COR-L47 (cell line): ENCODE measurements at regions not wholly inside any gene's neighbourhood (a gene's known extent, or its start where the extent isn't known, plus 50 kb on each side); places are given as distances from the start of the nearest gene placed in this dataset.

Experiments used
- DNase-seq: peaks from one replicate; lab custom pipeline; 2025; lab: John Stamatoyannopoulos, UW

DNA sequence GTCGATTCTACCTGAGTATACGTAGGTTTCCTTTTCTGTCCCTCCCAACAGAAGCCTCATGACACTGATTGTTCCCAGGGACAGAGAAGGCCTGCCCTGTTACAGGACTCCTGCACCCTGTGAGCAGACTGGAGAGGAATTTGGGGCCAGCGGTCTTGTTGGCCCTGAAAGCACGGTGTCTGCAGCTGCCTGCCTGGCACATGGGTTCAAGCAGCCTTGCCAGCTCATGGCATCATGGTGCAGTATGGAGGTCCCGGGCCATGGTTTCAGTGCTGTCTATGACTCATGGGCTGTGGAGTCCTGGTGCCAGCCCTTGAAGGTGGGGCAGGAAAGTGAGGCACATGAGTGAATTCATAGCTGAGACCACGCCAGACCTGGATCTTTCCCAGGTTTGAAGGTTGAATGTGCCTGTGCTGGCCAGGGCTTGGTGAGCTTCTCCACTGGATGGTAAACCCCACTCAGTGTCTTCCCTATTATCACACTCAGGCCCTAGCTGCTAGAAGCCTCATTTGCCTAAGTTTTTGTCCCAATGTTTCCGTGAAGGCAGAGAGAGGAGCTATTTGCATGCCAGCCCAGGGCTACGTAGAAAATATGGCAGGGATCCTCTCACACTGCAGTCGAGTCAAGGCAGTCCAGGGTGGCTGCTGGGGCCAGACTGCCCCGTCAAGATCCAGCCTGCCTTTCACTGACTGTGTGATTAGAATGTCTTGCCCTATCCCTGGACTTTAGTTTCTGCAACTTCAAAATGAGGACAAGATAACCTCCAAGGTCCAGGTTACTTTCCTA lies 277.2 kb upstream of the CCL2 start:
- no peak for DNase-seq

DNA sequence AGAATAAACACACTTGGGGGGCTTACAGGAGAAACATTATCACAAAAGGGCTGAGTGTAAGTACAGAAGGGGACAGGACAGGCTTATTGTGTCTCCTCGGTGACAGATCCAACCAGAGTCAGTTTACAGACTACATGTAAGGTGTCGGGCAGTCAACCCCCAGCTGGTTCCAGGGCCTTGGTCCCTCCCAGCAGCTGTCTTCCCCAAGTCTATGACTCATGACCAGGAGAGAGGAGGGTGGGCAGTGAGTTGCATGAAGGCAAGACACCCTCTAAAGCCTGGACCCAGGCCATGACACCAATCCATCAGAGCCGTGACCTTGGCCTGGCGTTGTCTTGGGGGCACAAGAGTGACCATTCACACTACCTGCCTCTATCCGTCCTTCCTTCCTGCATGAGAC lies 276.2 kb upstream of the CCL2 start:
- no peak for DNase-seq

DNA sequence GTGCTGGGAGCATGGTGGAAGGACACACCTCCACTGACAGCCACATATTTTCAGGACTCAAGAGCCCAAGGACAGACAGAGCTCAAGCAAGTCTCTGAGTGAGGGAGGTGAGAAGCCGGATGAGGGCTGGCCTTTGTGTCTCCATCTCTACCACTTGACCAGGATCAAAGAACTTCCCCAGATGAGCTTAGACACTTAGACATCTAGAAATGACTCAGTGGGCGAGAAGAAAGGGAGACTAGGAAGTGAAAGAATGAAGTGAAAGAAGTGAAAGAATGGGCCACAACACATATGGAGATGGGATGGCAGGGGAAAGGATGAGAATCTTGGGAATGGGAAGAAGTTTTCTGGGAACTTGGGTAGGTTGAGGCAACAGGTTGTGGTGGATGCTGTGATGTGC lies 274.9 kb upstream of the CCL2 start:
- no peak for DNase-seq

DNA sequence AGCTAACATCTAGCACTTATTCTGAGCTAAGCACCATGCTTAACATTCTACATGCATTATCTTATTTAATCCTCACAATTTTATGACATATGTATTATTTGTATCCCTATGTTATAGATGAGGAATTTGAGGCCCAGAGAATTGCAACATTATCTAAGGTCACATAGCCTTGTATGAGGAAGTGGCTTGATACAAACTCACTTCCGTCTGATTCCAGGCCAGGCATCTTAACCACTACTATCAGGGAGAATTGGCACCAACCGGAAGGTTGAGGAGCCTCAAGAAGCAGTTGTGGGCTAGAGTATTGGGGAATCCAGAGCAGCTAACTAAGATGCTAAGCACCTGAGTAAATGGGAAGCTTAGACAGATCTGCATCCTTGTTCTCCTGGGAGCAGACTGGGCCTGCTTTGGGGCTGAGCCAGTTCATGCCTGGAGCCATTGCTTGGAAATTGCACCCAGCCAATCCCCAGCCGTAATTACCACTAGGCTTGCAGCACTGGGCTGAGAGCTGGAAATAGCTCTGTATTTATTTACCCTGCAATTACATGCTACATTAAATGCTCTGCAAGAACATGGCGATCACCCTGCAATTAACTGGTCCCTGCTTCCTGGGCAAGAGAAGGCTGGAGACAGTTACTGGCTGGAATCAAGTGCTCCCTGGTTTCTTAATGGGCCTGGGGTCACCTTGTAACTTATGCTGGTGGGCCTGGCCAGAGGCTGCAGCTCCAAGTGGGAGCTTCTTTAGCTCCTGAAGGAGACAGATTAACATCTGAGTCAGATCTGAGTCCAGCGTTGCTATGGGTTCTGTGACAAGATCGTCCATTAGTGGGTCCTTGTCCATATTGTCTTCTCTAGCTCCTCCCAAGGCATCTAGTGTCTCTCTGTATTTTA lies 273.1 kb upstream of the CCL2 start:
- peak; percentile 67 for DNase-seq

DNA sequence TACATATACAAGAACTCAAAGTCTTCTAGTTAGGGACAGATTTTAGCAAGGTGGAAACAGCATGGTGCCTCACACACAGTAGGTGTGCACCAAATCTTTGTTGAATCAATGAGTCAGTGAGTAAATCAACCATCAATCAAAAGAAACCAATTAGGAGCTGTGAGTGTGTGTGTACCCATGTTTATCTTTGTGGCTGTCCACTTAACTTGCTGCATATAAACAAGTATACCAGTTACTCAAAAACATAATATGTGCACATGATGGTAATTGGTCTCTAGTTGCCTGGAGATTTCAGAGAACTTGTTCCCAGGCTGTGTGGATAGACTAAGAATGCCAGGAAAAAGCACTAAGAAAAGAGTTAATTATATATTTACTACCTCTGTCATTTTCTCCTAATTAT lies 272.2 kb upstream of the CCL2 start:
- no peak for DNase-seq

DNA sequence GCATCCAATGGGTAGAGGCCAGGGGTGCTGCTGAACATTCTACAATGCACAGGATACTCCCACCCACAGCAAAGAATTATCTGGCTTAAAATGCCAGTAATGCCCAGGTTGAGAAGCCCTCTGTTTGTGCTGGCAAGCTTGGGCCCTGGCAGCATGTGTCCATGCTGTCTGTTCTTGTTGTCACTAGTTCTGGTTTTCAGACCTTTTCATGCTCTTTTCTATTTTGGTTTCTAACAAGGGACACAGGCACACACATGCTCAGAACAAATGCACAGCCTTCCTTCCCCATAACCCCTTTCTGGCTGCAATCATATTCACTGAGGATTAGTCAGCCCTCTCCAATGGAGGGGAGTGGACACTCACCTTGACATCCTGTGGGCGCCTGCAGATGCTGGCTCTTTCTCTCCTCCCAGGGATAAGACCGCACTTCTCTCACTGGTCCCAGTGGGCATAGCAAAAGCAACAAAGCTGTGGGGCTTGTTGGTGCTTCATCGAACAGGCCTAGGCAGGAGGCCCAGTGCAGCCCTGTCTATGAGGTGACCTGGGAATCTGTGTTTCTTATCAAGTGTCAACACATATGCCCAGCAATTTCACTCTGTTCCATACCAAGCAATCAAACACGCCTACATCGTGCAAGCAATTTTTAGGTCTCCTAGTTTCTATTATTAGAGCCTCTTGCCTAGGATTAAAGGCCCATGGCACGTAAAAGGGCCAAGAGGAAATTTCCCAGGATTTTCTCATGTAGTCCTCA lies 271.1 kb upstream of the CCL2 start:
- no peak for DNase-seq

DNA sequence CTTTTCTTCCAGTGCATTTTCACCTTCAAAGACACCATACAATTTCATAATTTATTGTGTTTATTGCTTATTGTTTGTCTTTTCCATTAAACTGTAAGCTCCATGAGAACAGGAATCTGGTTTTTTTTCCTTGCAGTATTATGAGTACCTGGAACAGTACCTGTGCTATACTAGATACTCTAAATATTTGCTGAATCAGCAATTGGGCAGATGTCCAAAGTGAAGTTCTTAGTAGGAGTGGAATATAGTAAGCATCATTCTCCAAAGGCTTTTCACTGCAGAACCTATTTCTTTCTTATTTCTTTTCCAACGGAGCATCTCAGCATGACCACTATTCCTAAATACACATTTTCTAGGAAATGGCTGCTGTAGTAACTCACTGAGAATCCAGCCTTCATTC lies 269.0 kb upstream of the CCL2 start:
- DNase-seq: no peak

DNA sequence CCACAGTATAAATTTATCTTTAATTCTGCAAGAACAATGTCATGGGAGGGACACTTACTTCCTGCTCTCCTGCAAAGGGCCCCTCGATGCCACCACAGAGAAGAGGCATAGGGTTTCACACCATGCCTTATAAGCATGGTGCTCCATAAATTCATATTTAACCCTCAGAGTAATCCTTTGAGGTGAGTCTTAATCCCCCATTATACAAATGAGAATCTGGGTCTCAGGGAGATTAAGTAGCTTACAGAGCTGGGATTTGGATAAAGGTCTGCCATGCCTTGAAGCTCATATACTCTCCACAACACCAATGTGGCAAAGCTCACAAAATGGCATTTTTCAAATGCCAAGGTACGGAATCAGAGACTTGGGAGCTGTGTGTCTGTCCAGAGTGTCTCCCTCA lies 268.5 kb upstream of the CCL2 start:
- no peak for DNase-seq

DNA sequence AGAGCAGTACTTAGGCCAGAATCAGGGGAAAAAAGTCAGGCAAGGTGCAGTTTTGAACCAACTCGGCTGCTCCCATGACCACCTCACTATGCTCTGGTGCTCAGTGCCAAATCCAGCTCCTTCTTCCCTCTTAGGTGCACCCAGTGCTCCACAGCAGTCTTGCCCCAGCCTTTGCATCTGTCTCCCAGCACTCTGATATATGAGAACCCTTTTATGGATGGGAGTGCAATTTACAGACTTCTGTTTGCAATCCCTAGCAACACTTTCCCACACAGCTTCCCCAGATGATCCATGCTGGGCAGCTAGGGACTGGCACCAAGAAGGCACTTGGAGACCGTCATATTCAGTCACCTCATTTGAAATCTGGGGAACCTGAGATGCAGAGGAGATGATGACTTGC lies 267.9 kb upstream of the CCL2 start:
- DNase-seq: no peak

DNA sequence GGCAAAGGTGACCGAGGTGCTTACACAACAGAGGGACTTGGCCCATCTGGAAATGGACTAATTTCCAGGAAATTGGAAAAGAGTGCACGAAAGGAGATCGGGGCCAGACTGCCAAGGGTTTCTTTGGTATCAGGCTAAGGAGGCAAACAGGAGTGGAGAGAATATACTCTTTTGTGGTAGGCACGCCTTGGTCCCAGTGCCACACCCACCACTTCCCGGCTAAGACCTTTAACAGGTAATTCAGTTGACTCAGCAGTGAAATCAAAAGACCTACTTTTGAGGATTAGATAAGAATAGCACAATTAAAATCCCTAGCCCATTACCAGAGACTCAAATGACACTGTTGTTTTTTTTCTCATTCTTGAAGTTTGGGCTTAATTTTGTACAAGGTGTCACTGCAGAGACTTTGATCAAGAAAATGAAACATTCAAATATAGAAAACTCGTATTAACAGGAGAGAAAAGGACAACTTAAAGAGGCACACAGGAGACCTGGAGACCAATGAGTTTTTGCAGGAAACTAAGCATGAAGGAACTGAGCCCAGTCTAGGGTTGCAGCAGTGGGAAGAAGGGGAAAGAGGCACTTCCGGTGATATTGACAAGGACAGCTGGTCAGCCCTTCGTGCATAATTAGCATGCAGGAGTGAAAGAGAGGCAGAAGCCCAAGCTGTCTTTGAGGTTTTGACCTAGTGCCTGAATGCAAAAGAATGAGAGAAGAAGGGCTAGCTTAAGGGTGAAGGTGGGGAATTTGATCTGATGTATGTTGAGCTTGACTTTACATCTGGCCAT lies 265.5 kb upstream of the CCL2 start:
- no peak for DNase-seq

DNA sequence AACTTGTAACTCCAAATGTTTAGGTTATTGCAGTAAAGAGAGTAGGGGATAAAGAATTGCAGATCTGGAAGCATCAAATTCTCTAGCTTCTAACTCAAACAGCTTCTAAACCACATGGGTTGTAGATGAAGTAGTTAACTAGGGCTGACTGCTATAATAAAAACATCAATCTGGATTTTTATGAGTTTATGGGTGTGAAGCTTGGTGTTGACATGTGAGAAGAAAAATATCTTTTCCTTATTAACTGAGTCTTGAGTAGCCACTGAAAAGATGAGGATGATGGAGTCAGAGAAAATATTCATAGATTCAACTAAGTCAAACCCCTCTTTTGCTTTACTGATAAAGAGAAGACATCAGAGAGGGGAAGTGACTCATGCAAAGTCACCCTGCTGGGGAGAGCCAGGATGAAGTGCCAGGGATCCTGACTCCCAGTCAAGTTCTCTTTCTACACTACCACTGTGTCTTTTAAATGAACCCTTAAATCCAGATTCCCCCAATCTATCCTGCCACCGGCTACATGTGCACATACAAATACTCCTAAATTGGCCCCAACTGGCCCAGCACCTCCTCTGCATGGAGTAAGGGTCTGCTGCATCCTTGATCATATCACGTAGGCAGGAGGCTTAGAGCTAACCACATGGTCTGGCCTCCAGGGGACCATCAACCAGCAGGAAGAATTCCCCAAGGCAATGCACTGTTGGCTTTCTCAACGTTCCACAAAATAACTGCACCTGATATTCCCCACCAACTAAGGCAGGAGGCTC lies 264.0 kb upstream of the CCL2 start:
- no peak for DNase-seq

DNA sequence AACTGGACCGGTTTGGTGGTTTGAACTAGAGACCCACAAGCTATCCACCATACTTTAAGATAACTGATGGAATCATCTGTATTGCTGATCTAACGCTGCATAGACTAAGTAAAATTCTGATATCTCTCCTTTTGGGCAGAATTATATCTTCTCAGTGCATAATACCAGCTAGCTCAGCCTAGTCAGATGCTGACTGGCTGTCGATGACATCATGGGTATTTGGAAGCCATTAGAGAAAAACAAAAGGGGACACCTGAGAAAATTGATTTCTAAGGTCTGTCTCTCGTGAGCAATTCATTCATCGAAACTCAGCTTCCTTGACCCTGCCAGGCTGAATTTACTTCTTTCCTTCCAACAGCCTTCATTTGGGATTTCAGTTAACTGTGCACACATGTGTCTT lies 263.0 kb upstream of the CCL2 start:
- DNase-seq: no peak

DNA sequence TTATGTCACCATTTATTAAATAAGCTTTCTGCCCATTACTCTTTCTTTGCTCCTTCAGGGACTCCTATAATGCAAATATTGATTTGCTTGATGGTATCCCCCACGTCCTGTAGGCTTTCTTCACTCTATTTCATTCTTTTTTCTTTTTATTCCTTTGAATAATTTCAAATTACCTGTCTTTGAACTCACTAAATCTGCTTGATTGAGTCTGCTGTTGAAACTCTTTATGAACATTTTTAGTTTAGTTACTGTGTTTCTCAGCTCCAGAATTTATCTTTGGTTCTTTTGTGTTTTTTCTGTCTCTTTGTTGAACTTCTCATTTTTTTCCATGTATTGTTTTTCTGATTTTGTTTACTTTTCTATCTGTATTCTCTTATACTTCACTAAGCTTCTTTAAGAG lies 254.4 kb upstream of the CCL2 start:
- no peak for DNase-seq

DNA sequence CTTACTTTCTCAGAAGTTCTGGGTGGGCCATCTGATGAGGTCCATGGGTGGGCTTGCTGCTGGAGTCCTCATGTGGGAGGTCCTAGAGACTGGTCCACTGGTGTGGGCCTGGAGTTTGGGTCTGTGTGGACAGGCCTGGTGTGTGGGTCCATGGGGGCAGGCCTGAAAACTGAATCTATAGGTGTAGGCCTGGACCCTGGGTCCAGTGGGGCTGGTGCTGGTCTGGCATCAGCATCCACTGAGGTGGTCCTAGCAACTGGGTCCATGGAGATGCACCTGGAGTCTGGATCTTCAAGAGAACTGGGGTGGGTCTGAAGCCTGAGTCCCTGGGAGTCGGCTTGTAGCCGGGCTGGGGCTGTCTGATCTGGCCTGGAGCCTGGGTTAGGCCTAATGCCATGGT lies 253.8 kb upstream of the CCL2 start:
- DNase-seq: no peak

DNA sequence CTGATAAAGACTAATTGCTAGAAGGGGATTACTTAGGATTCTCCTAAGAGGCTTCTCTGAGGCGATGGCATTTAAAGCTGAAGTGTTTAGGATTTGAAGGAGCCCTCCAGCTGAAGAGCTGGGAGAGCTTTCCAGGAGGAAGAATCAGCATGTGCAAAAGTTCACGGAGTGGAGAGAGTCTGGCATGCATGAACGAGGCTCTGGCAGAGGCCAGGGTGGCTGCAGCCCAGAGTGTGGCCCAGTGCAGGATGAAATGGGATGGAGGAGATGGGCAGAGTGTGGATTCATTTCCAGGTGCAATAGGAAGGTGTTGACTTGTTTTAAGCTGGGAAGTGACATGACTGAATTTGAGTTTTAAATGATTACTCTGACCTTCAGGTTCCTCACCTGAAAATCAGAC lies 249.0 kb upstream of the CCL2 start:
- DNase-seq: no peak

DNA sequence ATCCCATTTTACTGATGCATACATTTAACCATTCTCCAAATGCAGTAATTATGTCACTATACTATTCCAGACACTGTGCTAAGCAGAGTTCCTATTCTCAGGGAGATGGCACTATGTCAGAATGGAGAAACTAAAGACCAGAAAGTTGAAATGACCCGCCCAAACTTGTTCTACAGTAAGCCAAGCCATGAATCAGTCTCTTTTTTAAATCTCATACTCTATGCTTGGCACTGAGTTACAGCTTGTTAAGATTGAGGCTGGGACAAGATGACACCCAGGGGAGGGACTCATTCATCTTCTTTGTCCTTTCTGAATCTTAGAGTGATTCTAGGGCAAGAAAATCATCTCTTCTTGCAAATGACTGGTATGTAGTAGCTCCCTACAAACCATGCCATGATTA lies 247.0 kb upstream of the CCL2 start:
- DNase-seq: no peak

DNA sequence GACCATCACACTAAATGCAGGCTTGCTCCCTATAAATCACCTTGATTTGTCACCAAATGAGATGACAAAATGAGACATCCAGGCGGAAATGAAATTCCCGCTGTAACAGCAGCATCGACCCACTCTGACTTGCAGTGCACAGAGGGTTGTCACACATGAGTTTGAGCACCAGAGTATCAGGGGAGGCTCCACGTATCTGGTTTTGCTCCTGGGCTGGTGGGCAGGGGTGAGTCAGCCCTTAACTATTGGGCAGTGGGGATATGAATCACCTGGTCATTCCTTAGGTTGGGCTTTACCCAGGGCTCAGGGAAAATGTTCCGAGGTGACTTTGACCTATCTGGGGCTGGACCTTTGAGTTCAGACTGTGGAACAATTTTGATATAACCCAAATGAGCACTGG lies 245.2 kb upstream of the CCL2 start:
- no peak for DNase-seq

DNA sequence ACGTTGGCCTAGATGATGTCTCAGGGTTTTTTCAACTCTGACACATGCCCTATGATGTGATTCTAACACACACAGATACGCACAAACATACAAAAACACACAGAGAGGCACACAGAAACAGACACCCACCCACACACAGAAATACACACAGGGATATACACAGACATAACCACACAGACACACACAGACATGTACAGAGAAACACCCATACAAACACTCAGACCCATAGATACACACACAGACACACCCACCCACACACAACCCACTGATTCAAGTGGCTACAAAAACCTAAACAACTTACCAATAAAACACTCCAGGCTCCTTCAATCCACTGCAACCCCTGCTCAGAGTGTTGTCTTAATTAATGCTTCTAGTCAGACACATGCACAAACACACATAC lies 244.6 kb upstream of the CCL2 start:
- no peak for DNase-seq

DNA sequence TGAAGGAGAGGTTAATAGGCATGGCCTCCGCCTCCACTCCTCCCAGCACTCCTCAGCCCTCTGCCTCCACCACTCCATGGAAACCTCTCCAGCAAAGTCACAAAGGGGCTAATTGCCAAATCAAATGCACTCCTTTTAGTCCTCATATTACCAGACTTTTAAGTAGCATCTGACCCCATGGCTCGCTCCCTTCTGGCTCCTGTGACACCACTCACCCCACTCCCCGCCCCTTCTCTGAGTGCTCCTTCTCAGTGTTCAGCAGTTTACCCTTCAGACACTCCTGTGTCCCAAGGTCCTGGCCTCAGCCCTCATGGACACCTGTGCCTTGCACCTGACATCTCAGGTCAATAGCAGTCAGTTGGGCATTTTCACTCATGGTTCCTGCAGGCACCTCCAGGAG lies 243.5 kb upstream of the CCL2 start:
- DNase-seq: no peak

DNA sequence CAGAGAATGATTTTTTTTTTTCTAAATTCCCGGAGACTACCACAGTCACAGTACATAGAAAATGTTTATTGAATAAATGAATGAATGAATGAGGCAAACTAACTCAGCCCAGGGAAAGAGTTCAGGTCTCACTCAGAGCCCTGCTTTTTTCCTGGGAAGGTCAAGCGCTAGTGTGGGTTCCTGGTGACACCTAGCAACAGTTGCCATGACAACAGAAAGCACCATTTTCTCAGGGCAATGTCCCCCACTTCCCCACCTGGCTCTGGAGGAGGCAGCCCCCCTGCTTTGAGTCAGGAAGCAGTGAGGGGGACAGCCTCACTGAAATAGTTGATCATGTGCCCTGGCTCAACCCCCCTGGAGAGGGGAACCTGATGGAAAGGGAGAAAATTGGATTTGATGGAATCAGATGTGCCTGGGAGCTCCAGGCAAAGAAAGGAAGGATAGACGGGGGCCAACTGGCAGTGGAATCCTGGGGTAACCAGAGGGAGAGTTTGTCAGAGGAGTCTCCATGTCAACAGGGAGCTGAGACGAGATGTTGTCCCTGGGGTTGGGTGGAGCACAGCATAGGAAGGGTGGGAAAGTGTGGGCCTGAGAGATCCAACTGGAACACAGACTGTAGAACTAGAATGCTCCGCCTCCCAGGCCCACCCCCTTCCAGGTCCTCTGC lies 242.2 kb upstream of the CCL2 start:
- DNase-seq: no peak

DNA sequence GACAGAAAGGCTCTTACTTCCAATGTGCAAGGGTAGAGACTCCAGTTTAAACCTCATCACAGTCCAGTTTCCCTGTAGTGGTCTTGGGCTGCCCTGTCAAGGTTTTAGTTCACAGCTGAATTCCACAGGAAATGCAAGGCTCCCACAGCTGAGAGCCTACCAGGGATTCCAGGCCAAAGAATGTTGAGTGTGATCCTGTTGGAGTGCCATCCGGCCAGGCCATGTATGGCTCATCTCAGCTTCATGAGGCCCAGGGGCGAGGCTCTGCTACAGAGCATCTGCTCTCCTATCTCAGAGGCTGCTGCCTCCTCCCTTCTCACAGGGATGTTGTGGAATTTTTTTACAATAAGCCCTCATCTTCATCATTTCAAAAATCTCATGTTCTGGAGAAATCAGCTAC lies 239.8 kb upstream of the CCL2 start:
- DNase-seq: no peak
